HUES6 (cell line): ENCODE measurements at regions not wholly inside any gene's neighbourhood (a gene's known extent, or its start where the extent isn't known, plus 50 kb on each side); places are given as distances from the start of the nearest gene placed in this dataset.
"Not testable (repeated sequence)": the region's sequence is repeated elsewhere in the genome, so short reads cannot be mapped to it uniquely, and the experiment has no call there.

Experiments
- H3K27ac ChIP-seq: 2 replicates; pipeline ENCODE4 v1.7.0; 2013; ENCODE audit warnings: low read depth, mild to moderate bottlenecking, low read length, inconsistent platforms
- H3K27me3 ChIP-seq: 2 replicates; pipeline ENCODE4 v1.6.1; 2013; ENCODE audit warnings: low read length; ENCODE audit not compliant: control insufficient read depth, insufficient read depth
- H3K36me3 ChIP-seq: 2 replicates; pipeline ENCODE4 v1.6.1; 2013; ENCODE audit warnings: low read length; ENCODE audit not compliant: control insufficient read depth, insufficient read depth
- H3K4me1 ChIP-seq: 2 replicates; pipeline ENCODE4 v1.6.1; 2013; ENCODE audit warnings: low read length; ENCODE audit not compliant: control insufficient read depth, insufficient read depth
- H3K4me3 ChIP-seq: 2 replicates; pipeline ENCODE4 v1.5.1; 2013; ENCODE audit warnings: low read depth, low read length
- H3K9ac ChIP-seq: one replicate; pipeline ENCODE4 v1.6.1; 2013; ENCODE audit warnings: mild to moderate bottlenecking, low read length
- H3K9me3 ChIP-seq: 2 replicates; pipeline ENCODE4 v1.6.1; 2013; ENCODE audit warnings: low read depth, low read length; ENCODE audit not compliant: control insufficient read depth, insufficient read depth

- peaks cover 11% of the 10 kb centered on the region; the same call in 1 of the 2 replicates for H3K4me1 ChIP-seq
- no peak overlapping the region for H3K27ac ChIP-seq
- H3K36me3 ChIP-seq: no peaks in the 10 kb centered on the region
- no peaks in the 10 kb centered on the region for H3K27me3 ChIP-seq
- no peak overlapping the region for H3K4me3 ChIP-seq
- no peak overlapping the region for H3K9ac ChIP-seq
- peaks cover 17% of the 10 kb centered on the region; the same call in 1 of the 2 replicates for H3K9me3 ChIP-seq
Measured at GRCh38 chr6:3912361-3913076, 63.3 kb downstream of the FAM50B start.

- no peaks in the 10 kb centered on the region for H3K36me3 ChIP-seq
- H3K4me1 ChIP-seq: peaks cover 11% of the 10 kb centered on the region; the same call in 1 of the 2 replicates
- H3K27ac ChIP-seq: no peak overlapping the region
- no peak overlapping the region for H3K9ac ChIP-seq
- no peak overlapping the region for H3K4me3 ChIP-seq
- no peaks in the 10 kb centered on the region for H3K27me3 ChIP-seq
- peaks cover 18% of the 10 kb centered on the region; the same call in 1 of the 2 replicates for H3K9me3 ChIP-seq
Measured at GRCh38 chr6:3913077-3913957, 64.1 kb downstream of the FAM50B start.

GRCh38 chr6:3913958-3914337 is 64.8 kb downstream of the FAM50B start:
- Histone ChIP-seq H3K4me3 (no peak overlapping the region), H3K27me3 (no peaks in the 10 kb centered on the region), H3K27ac (no peak overlapping the region), H3K4me1 (peaks cover 8% of the 10 kb centered on the region; the same call in 1 of the 2 replicates), H3K9me3 (peaks cover 23% of the 10 kb centered on the region; the same call in 1 of the 2 replicates), H3K9ac (no peak overlapping the region), H3K36me3 (no peaks in the 10 kb centered on the region)

- H3K27ac ChIP-seq: no peak overlapping the region
- H3K4me1 ChIP-seq: peaks cover 2% of the 10 kb centered on the region; the same call in 1 of the 2 replicates
- H3K4me3 ChIP-seq: no peak overlapping the region
- H3K9ac ChIP-seq: no peak overlapping the region
- peaks cover 25% of the 10 kb centered on the region; the same call in 1 of the 2 replicates for H3K9me3 ChIP-seq
- no peaks in the 10 kb centered on the region for H3K27me3 ChIP-seq
- no peaks in the 10 kb centered on the region for H3K36me3 ChIP-seq
Measured at GRCh38 chr6:3915076-3915791, 66.1 kb downstream of the FAM50B start.

DNA sequence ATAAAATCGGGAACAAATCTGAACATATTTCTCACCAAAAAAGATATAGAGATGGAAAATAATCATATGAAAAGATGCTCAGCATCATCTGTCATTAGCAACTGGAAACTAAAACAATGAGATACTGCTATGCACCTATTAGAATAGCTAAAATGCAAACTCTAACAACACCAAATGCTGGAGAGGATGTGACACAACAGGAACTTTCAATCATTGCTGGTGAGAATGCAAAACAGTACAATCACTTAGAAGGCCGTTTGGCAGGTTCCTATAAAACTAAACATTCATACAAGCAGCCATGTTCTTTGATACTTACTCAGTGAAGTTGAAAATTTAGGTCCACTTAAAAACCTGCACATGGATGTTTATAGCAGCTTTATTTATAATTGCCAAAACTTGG is 67.0 kb downstream of the FAM50B start:
- Histone ChIP-seq H3K4me1 (no peaks in the 10 kb centered on the region; the same call in 1 of the 2 replicates), H3K36me3 (no peaks in the 10 kb centered on the region), H3K27me3 (no peaks in the 10 kb centered on the region), H3K9ac (no peak overlapping the region), H3K27ac (no peak overlapping the region), H3K9me3 (peaks cover 25% of the 10 kb centered on the region; the same call in 1 of the 2 replicates), H3K4me3 (no peak overlapping the region)

DNA sequence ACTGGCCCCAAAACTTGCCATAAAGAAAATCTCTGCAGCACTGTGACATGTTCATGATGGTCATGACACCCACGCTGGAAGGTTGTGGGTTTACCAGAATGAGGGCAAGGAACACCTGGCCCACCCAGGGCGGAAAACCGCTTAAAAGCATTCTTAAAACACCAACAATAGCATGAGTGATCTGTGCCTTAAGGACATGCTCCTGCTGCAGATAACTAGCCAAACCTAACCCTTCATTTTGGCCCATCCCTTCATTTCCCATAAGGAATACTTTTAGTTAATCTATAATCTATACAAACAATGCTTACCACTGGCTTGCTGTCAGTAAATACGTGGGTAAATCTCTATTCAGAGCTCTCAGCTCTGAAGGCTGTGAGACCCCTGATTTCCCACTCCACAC is 67.6 kb downstream of the FAM50B start:
- not testable (repeated sequence) for H3K27me3 ChIP-seq, H3K4me1 ChIP-seq, H3K27ac ChIP-seq, H3K36me3 ChIP-seq, H3K4me3 ChIP-seq, H3K9ac ChIP-seq
- peaks cover 25% of the 10 kb centered on the region; the same call in 1 of the 2 replicates for H3K9me3 ChIP-seq

DNA sequence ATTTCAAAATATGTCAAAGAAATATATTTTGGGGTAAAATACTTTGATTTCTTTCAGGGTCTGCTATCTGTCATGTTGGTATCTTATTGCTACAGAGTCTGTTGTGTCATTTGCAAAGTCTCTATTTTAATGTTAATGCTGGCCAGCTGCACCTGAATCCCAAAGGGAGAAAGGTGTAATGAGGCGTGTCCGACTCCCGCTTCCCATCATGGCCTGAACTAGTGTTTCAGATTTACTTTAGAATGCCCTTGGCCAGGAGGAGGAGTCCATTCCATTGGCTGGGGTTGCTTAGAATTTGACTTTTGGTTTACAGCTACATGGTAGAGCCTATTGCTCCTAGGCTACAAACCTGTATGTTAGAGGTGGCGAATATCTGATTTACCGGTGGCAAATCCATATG is 69.3 kb downstream of the FAM50B start:
- H3K27me3 ChIP-seq: no peaks in the 10 kb centered on the region
- no peak overlapping the region for H3K27ac ChIP-seq

DNA sequence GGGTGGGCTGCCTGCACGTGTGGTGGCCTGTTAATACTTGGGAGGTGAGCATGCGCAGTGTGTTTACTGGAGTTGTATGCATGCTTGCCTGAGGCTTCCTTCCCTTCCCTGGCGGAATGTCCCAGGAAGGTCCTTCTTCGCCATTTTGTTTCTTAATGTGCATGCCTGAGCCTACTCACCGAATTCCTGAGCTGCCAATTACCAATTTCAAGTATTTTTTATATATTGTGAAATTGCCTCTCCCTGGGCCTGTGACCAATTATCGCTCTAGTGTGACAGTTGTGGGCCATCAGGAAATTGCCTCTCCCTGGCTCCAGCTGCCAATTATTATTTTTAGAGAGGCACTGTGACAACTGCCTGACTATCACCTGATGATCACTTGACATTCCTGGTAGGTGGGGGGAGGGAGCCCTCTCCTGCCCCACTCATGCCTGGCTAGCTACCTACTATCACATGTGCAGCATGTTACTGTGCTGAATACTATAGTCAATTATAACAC is 70.0 kb downstream of the FAM50B start:
- Histone ChIP-seq H3K27me3 (no peaks in the 10 kb centered on the region), H3K4me3 (no peak overlapping the region), H3K36me3 (no peaks in the 10 kb centered on the region), H3K9me3 (peaks cover 25% of the 10 kb centered on the region; the same call in 1 of the 2 replicates), H3K27ac (no peak overlapping the region), H3K4me1 (no peaks in the 10 kb centered on the region), H3K9ac (no peak overlapping the region)

More for the DNA sequence above, 69.3 kb downstream of the FAM50B start:
- no peaks in the 10 kb centered on the region for H3K4me1 ChIP-seq
- H3K9me3 ChIP-seq: peaks cover 25% of the 10 kb centered on the region; the same call in 1 of the 2 replicates
- no peaks in the 10 kb centered on the region for H3K36me3 ChIP-seq
- no peak overlapping the region for H3K4me3 ChIP-seq
- no peak overlapping the region for H3K9ac ChIP-seq

DNA sequence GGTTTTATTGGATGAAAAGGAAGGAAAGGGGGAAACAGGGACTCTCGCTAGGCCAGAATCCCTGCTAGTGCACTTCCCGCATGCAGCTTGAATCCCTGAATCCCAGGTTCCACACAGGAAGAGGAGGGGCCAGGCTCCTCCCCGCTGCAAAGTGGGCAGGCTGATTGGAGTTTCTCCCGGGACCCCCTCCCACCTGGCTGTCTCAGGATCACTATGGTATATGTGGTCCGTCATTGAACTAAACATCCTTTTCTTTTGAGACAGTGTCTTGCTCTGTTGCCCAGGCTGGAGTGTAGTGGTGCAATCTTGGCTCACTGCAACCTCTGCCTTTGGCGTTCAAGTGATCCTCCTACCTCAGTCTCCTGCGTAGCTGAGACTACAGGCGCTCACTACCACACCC is 70.7 kb downstream of the FAM50B start:
- Histone ChIP-seq H3K9ac (no peak overlapping the region), H3K27ac (no peak overlapping the region), H3K4me1 (no peaks in the 10 kb centered on the region), H3K27me3 (no peaks in the 10 kb centered on the region), H3K36me3 (no peaks in the 10 kb centered on the region), H3K4me3 (no peak overlapping the region), H3K9me3 (peaks cover 25% of the 10 kb centered on the region; the same call in 1 of the 2 replicates)

DNA sequence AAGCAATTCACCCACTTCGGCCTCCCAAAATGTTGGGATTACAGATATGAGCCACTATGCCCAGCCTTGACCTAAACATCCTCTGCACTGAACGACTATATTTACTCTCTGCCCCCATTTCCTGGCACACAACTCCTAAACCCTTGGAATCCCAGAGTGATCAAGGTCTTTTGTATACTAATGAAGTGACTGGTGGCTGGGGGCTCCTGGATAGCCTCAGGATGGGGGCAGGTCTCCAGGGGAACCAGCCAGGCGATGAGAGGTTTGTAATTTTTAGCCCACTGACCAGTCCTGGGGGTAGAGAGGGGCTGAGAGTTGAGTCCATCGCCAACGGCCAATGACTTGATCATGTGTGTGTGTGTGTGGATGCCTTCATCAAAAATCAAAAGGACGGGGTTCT is 71.1 kb downstream of the FAM50B start:
- Histone ChIP-seq H3K36me3 (no peaks in the 10 kb centered on the region), H3K9ac (no peak overlapping the region), H3K4me1 (no peaks in the 10 kb centered on the region), H3K27ac (no peak overlapping the region), H3K27me3 (no peaks in the 10 kb centered on the region), H3K4me3 (no peak overlapping the region), H3K9me3 (peaks cover 21% of the 10 kb centered on the region; the same call in 1 of the 2 replicates)
